Stimulated activated CD8-positive, alpha-beta memory T cell treated with anti-CD3 and anti-CD28 coated beads, Interleukin-2, amount 100 ng/mL, for 1 hour (primary cell): ENCODE measurements at regions not wholly inside any gene's neighbourhood (a gene's known extent, or its start where the extent isn't known, plus 50 kb on each side); places are given as distances from the start of the nearest gene placed in this dataset.
"Not testable (repeated sequence)": the region's sequence is repeated elsewhere in the genome, so short reads cannot be mapped to it uniquely, and the experiment has no call there.

ENCODE experiments used
- DNase-seq, 2 donors: peaks; one replicate each; pipeline ENCODE4 v3.0.0-alpha.2; 2020; ENCODE audit warnings: low read depth in 2 of 2

DNA sequence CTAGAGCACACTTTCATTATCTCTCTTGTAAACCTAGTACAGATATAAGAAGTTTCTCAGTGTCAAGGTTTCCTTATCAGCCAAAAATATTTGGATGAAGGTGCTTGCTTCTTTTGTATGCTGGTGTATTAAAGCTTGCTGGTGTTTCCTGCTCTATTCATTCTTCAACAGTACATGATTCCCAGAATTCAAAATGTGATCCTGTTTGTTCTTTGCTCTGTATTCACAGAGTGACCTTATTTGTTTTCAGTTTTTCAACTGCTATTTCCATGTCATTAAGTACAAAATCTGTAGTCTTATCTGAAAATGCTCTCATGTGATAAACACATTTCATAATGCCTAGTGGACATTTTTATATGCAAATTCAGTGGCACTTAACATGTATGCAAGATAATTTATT is 1185.8 kb downstream of the SUCLG1 start:
- DNase-seq, result no peak

GRCh38 chr2:83261591-83262136 is 1197.4 kb downstream of the SUCLG1 start:
- DNase-seq, result no peak

DNA sequence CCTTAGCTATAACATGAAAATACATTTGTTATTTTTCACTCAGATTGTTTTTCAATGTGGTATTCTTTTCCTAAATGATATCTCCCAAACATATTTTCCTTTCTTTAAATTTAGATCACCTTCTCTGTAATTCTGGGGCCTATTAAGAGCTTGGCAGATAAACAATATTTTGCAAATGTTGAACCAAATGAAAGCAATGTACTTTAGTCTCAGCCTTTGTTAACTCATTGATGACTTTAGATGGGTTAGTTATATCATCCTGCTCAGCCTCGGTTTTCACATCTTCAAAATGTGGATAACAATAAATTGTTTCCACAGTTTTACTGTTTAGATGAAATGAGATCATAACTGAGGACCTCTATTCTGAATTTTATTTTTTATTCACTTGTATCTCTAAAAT is 1205.2 kb downstream of the SUCLG1 start:
- no peak for DNase-seq

DNA sequence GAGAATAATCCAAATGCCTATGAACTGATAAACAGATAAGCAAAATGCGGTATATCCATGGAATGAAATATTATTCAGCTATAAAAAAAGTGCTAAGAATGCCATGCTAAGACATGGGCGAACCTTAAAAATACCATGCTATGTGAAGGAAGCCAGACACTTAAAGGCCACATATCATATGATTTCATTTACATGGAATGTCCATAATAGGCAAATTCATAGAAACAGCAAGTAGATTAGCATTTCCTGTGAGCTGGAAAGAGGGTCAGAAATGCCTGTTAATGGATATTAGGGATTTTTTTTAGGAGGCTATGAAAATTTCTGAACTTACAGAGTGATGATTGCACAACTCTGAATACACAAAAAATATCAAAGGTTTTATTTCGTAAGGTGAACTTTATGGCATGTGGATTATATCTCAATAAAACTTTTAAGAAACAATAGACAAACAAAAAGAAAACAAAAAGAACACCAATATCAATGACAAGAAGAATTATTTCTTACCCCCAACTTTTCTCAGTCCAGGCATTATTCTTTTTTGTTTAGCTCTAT is 1207.7 kb downstream of the SUCLG1 start:
- no peak for DNase-seq

GRCh38 chr2:83245806-83246537 is 1213.1 kb downstream of the SUCLG1 start:
- DNase-seq, result not testable (repeated sequence)

GRCh38 chr2:83240611-83241010 is 1218.5 kb downstream of the SUCLG1 start:
- DNase-seq, result no peak

DNA sequence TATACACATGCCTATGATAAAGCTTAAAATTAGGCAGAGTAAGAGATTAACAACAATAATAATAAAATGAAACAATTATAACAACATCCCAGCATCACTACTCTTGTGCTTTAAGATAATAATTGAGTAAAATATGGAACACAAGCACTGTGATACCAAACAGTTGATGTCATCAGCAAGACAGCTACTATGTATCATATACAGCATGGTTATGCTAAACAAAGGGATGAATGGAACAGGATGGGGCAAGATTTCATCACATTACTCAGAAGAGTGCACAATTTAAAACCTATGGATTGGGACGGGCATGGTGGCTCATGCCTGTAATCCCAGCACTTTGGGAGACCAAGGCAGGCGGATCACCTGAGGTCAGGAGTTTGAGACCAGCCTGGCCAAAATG is 1221.0 kb downstream of the SUCLG1 start:
- DNase-seq, result no peak

DNA sequence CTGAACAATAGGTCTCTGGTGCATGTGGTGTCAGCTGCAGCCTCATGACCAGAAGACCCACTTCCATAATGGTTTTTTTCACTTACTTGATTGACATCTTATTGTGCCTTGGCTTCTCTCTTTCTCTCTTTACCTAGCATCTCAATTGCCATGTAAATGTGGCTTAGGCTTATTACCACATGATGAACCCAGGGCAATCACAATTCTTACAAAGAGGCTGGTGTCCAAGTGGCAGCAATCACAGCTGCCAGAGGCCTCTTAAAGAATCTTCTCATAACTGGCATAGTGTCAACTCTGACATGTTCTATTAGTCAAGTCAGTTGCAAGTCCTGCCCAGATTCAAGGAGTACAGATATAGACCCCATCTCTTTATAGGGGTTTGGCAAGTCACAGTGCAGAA is 1224.8 kb downstream of the SUCLG1 start:
- DNase-seq, result no peak

- DNase-seq, result no peak
Measured at GRCh38 chr2:83233781-83234180, 1225.3 kb downstream of the SUCLG1 start.

DNA sequence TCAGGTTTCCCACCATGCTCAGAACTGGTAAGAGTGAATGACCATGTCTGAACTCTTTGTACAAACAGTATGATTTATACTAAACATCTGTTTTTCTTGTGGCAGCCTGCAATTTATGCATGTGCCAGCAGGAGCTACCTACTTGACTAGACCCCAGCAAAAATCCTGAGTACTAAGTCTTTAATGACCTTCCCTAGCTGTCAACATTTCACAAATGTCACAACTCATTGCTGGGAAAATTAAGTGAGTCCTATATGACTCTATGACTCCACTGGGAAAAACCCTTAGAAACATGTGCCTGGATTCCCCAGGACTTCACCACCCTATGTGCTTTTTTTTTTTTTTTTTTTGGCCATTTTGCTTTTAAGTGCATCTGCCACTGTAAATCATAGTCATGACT is 1225.8 kb downstream of the SUCLG1 start:
- DNase-seq, result no peak

DNA sequence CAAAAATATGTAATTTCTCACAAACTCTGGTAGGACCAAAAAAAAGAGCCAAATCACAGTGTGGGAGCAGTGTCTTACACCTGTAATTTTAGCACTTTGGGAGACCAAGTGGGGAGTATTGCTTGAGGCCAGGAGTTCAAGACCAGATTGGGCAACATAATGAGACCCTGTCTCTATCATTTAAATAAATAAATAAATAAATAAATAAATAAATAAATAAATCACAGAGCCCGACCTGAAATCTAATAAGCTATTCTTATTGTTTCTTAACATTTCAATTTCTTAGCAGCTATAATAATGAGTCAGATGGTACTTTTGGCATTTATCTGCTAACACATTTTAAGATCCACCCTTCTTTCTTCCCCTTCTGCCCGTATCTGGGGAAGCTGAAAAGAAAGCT is 1229.6 kb downstream of the SUCLG1 start:
- no peak for DNase-seq

DNA sequence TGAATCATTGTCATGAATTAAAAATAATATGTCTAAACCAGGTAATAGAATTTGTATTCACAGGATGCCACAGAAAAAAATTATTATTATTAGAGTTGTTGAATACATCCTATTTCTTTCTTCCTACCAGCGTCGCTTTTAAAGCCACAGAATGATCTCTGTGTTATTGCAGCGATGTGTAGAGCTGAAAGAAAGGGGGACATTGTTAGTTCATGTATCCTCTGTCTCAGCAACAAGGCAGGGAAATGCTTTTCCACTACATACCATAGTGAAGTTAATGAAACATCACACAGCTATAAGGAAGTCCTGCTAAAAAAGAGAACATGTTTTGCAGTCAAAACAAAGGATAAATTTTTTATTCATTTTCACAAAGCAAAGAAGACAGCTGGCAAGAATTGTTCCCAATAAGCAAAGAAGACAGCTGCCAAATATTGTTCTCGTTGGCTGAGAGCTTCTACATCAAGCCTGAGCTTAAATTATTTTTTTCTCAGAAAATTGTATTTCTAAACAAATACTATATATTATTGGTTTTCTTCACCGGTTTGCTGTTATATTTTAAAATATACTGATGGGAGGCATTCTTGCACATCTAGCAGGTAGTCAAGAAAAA is 1234.4 kb downstream of the SUCLG1 start:
- no peak for DNase-seq

DNA sequence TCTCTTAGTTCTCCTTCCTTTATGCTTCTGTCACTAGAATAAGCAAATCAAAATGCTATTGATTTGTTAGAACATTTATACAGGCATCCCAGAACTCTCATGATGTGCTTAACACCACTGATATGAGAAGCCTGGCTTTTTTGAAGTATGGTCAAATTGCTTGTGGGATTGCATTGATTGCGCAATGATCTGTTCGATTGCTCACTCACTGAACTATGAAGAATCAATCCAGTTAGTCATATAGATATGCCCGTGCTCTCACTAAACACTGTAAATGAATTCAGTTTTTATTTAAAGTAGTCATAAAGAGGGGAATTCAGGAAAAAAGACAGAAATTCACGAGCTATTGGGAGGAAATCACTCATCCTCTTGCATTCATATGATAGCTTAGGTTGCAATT is 1237.8 kb downstream of the SUCLG1 start:
- no peak for DNase-seq

DNA sequence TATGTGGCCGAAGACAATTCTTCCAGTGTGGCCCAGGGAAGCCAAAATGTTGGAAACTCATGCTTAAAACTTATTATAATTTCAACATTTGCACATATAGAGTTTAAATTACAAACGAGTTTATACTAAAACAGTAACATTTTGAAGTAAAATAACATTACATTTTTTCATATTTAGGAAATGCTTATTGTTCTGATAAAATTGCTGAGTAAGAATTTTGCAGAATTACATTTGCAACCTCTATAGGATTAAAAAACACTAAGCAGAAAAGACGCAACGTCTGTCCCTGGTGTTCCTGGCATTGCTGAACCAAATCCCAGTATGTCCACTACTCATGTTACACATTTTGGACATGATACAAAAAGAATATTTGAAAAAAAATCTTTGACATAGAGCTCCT is 1241.2 kb downstream of the SUCLG1 start:
- no peak for DNase-seq

GRCh38 chr2:83196225-83196624 is 1262.9 kb downstream of the SUCLG1 start:
- DNase-seq, result no peak

DNA sequence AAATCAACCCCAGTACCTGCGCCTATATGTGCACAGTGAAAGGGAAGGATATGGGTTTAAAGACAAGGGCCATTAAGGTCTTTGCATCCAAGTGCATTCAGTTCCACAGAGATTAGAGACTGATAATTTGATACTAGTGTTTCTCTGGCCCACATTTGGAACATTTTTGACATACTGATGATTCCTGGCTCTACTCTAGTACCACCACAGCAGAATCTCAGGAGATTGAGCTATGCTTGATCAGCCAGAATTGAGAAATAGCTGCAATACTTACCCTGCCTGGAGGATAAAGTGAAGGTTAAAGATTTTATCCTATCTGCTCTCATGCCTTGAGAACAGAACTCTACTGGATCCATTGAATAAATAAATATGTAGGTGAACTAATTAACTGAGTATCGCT is 1267.8 kb downstream of the SUCLG1 start:
- DNase-seq, result no peak

GRCh38 chr2:83186105-83186760 is 1272.8 kb downstream of the SUCLG1 start:
- DNase-seq, result no peak

GRCh38 chr2:83180862-83181530 is 1278.1 kb downstream of the SUCLG1 start:
- DNase-seq, result not testable (repeated sequence)

GRCh38 chr2:83176539-83176938 is 1282.5 kb downstream of the SUCLG1 start:
- no peak for DNase-seq

DNA sequence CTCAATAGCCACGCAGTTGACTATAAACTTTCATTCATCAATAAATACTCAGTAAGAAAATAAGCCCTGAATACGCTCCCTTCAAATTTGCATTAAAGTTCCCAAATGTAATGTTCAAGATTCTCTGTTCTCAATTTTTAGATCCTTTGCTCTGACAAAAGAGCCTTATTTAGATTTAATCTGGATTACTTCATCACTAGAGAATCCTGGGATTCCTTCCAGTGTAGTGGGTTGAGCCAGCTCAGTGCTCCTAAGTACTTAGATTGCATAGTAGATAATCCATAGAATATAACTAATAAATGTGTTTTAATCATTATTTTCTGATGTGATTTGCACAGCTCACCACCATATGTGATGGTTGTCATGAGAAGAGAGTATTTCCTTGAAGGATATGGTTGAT is 1286.2 kb downstream of the SUCLG1 start:
- no peak for DNase-seq

DNA sequence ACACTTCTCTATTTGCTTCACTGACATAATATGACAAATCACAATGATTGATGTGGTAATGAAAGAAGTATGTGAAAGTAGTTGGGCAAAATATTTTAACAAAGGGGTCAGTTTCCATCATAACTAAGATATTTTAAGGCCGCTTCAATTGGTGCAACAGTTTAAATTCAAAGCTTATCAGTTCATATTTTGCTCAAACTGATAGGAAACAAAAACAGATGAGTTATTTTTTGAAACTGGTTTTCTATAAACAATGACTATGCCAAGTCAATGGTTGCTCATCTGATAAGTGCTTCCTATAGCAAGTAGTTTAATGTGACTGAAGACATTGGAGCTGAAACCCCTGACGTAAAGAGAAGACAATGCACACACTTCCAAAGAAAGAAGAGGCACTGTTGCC is 1290.7 kb downstream of the SUCLG1 start:
- DNase-seq, result no peak

DNA sequence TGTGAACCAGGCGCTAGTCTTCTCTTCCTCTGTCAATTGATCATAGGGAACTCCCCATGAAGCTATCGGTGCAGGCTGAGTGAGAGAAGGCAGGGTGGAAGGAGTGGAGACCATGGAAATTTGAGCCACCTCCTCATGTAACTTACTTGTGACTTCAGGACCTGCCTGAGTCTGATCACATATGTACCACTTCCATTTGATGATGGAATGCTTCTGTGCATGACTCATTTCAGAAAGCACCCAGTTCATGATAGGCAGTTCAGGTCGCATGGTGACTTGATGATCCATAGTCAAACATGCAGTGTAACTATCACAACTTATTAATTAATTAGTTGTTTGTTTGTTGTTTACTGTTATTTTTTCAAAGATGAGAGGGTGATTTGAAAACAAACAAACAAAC is 1296.7 kb downstream of the SUCLG1 start:
- DNase-seq, result no peak
